ENCODE measurements at regions not wholly inside any gene's neighbourhood (a gene's known extent, or its start where the extent isn't known, plus 50 kb on each side); places are given as distances from the start of the nearest gene placed in this dataset.

GRCh38 chr6:92362404-92362803 is 1057.0 kb downstream of the EPHA7 start:
- no TSS peak for BruUV-seq (replicated peaks)
- no peak overlapping the region for H3K4me3 ChIP-seq
- no peaks in the 10 kb centered on the region for H3K27me3 ChIP-seq (ENCODE audit: insufficient read depth, low read depth)
- no peaks in the 10 kb centered on the region for H3F3A ChIP-seq (ENCODE audit: insufficient read depth, low read depth)
- no peaks in the 10 kb centered on the region for H3K36me3 ChIP-seq (ENCODE audit: low read depth)
- no peaks in the 10 kb centered on the region for H3K9me3 ChIP-seq (ENCODE audit: insufficient read depth, low read depth)
- H2AFZ ChIP-seq: no peak overlapping the region
- H3K4me1 ChIP-seq (replicated peaks; ENCODE audit: insufficient read depth): no peaks in the 10 kb centered on the region
- DNase-seq: no peak
- no peaks in the 10 kb centered on the region for H4K20me1 ChIP-seq (ENCODE audit: insufficient read depth)
- TF ChIP-seq CTCF (conservative IDR thresholded peaks at IDR 0.05) (no peak), EZH2 (IDR thresholded peaks at IDR 0.05; ENCODE audit: low read depth) (no peak)
- H3K27ac ChIP-seq: no peak overlapping the region
- CTCF ChIA-PET: no interaction called here
- H3K4me2 ChIP-seq: no peak overlapping the region
- H3K79me2 ChIP-seq (ENCODE audit: low read depth): no peaks in the 10 kb centered on the region
- no peaks in the 10 kb centered on the region for H3K9me2 ChIP-seq (ENCODE audit: insufficient read depth)
- POLR2A ChIA-PET (ENCODE audit: unreplicated experiment): no interaction called here
- intact Hi-C loops (cut with micrococcal nuclease; ENCODE audit: unreplicated experiment): no loop called here

DNA sequence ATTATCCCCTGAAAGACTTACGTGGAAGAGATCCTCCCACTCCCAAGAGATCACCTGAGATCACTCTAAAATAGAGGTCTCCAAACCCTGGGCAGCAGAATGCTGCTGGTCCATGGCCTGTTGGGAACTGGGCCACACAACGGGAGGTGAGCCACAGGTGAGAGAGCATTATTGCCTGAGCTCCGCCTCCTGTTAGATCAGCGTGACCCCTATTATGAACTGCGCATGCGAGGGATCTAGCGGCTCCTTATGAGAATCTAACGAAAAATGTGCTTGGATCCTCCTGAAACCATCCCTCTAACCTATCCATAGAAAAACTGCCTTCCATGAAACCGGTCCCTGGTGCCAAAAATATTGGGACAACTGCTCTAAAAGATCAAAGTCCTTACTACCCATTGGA is 1057.4 kb downstream of the EPHA7 start:
- H4K20me1 ChIP-seq (ENCODE audit: insufficient read depth): no peaks in the 10 kb centered on the region
- no peaks in the 10 kb centered on the region for H3K9me3 ChIP-seq (ENCODE audit: insufficient read depth, low read depth)
- CTCF ChIA-PET: no interaction called here
- no peaks in the 10 kb centered on the region for H3K79me2 ChIP-seq (ENCODE audit: low read depth)
- no peaks in the 10 kb centered on the region for H3K9me2 ChIP-seq (ENCODE audit: insufficient read depth)
- DNase-seq: no peak
- H3F3A ChIP-seq (ENCODE audit: insufficient read depth, low read depth): no peaks in the 10 kb centered on the region
- H3K27ac ChIP-seq: no peak overlapping the region
- H3K4me3 ChIP-seq: no peak overlapping the region
- no peaks in the 10 kb centered on the region for H3K27me3 ChIP-seq (ENCODE audit: insufficient read depth, low read depth)
- no peaks in the 10 kb centered on the region for H3K4me1 ChIP-seq (replicated peaks; ENCODE audit: insufficient read depth)
- no peak overlapping the region for H3K4me2 ChIP-seq
- POLR2A ChIA-PET (ENCODE audit: unreplicated experiment): no interaction called here
- no peak overlapping the region for H2AFZ ChIP-seq
- intact Hi-C loops (cut with micrococcal nuclease; ENCODE audit: unreplicated experiment): no loop called here
- no TSS peak for BruUV-seq (replicated peaks)
- TF ChIP-seq EZH2 (IDR thresholded peaks at IDR 0.05; ENCODE audit: low read depth) (no peak), CTCF (conservative IDR thresholded peaks at IDR 0.05) (no peak)
- H3K36me3 ChIP-seq (ENCODE audit: low read depth): no peaks in the 10 kb centered on the region

DNA sequence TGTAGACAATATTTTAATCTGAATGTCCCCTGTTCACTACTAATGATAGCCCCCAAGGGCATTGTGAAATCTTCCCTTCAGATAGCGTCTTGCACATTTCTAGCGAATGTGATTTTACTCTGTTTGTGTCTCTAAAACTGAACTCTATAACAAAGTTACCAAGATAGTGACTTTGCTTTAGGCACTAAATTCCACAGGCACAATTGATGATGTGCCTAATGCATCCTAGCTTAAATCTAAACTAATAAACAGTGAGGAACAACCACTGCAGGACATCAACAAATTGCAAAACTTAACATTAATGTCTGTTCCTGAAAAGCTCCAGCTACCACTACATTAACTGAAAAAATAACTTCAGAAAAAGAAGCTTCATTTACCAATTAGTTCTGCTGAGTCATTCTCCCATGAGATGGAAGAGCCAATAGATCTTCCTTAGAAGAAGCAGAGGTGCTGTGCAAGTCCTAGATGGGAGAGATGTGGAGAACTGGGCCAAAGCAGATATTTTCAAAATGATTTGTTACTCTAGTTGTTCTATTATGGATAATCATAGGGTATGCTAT is 1065.0 kb downstream of the EPHA7 start:
- Histone ChIP-seq H3K27ac (no peak overlapping the region), H2AFZ (no peak overlapping the region), H3K9me3 (ENCODE audit: insufficient read depth, low read depth) (no peaks in the 10 kb centered on the region), H3K9me2 (ENCODE audit: insufficient read depth) (no peaks in the 10 kb centered on the region), H3K4me1 (replicated peaks; ENCODE audit: insufficient read depth) (no peaks in the 10 kb centered on the region), H3K27me3 (ENCODE audit: insufficient read depth, low read depth) (no peaks in the 10 kb centered on the region), H3F3A (ENCODE audit: insufficient read depth, low read depth) (no peaks in the 10 kb centered on the region), H3K79me2 (ENCODE audit: low read depth) (no peaks in the 10 kb centered on the region), H3K4me3 (no peak overlapping the region), H3K36me3 (ENCODE audit: low read depth) (no peaks in the 10 kb centered on the region), H3K4me2 (no peak overlapping the region), H4K20me1 (ENCODE audit: insufficient read depth) (no peaks in the 10 kb centered on the region)
- intact Hi-C loops (cut with micrococcal nuclease; ENCODE audit: unreplicated experiment): no loop called here
- TF ChIP-seq CTCF (conservative IDR thresholded peaks at IDR 0.05) (no peak), EZH2 (IDR thresholded peaks at IDR 0.05; ENCODE audit: low read depth) (no peak)
- BruUV-seq (replicated peaks): no TSS peak
- POLR2A ChIA-PET (ENCODE audit: unreplicated experiment): no interaction called here
- DNase-seq: no peak
- CTCF ChIA-PET: no interaction called here
